K562 (cell line): ENCODE measurements at regions not wholly inside any gene's neighbourhood (a gene's known extent, or its start where the extent isn't known, plus 50 kb on each side); places are given as distances from the start of the nearest gene placed in this dataset.

Experiments used
- ATAC-seq: fragments of 200-7000 bp; cut with Tn5 transposase; 3 replicates; pipeline ENCODE4 v1.9.1; 2020; ENCODE audit warnings: moderate library complexity
- BruUV-seq: library from RNA; stranded (reverse); fragments of 400-500 nt; replicated peaks from 2 replicates; lab custom pipeline; 2021; lab: Mats Ljungman, UMichigan
- CTCF ChIA-PET: fragments of 300-600 bp; formaldehyde crosslinking; extraction: SDS; loops from one replicate; lab custom pipeline; 2021; ENCODE audit warnings: low intra/inter-chr PET ratio; lab: Yijun Ruan, JAX
- POLR2A ChIA-PET: fragments of 300-600, 350-650 bp; sonication (Branson Sonifier 250); formaldehyde crosslinking; extraction: SDS; loops from one replicate; lab custom pipeline; 2021; ENCODE audit warnings: antibody characterized with exemption, inconsistent platforms; lab: Yijun Ruan, JAX
- DNase-seq, 4 experiments: peaks; one replicate each; pipeline versions ENCODE4 v3.0.0 to v3.0.0-alpha.2; 2011 to 2018; ENCODE audit warnings: low spot score in 3 of 4, mixed read lengths in 3 of 4; ENCODE audit errors: extremely low read depth in 1 of 4
- FAIRE-seq: peaks from 2 replicates; lab custom pipeline; 2011; peaks lifted over from hg19 to GRCh38; lab: Jason Lieb, UNC
- H2AFZ ChIP-seq: 2 replicates; pipeline ENCODE4 v1.6.0; 2011; ENCODE audit warnings: low read depth, low read length, control low read depth, inconsistent platforms
- H3K27ac ChIP-seq: fragments of 200-600 bp; 3 replicates; pipeline ENCODE4 v1.8.0; 2011; ENCODE audit warnings: low read depth, mild to moderate bottlenecking, control low read depth, inconsistent platforms, low read length, moderate library complexity, mixed read lengths; ENCODE audit errors: extremely low read depth
- H3K27me3 ChIP-seq, 2 experiments: fragments of 300-600 bp in 1 of 2; 2 replicates in 1 of 2; 3 replicates in 1 of 2; pipeline versions ENCODE4 v1.6.0 to v1.8.0; 2011; ENCODE audit warnings: inconsistent platforms in 2 of 2, low read length in 2 of 2, mild to moderate bottlenecking in 1 of 2, mixed read lengths in 1 of 2, moderate library complexity in 1 of 2; ENCODE audit not compliant: control insufficient read depth in 2 of 2, insufficient read depth in 2 of 2
- H3K36me3 ChIP-seq: fragments of 300-600 bp; 3 replicates; pipeline ENCODE4 v1.8.0; 2011; ENCODE audit warnings: mild to moderate bottlenecking, low read length, inconsistent platforms; ENCODE audit not compliant: control insufficient read depth, insufficient read depth
- H3K4me1 ChIP-seq, 2 experiments: fragments of 200-600 bp in 1 of 2; replicated peaks in 1 of 2; 2 replicates in 1 of 2; 3 replicates in 1 of 2; pipeline versions ENCODE4 v1.5.1 to v1.8.0; 2011; ENCODE audit warnings: inconsistent platforms in 2 of 2, low read length in 2 of 2, mild to moderate bottlenecking in 1 of 2, mixed read lengths in 1 of 2, moderate library complexity in 1 of 2; ENCODE audit not compliant: control insufficient read depth in 2 of 2, insufficient read depth in 2 of 2
- H3K4me2 ChIP-seq: 2 replicates; pipeline ENCODE4 v1.6.1; 2011; ENCODE audit warnings: low read length, control low read depth, inconsistent platforms, mixed read lengths; ENCODE audit not compliant: insufficient read depth
- H3K4me3 ChIP-seq: fragments of 200-600 bp; sonication (generic), shearing (Covaris generic); 2 replicates; pipeline ENCODE4 v1.5.1; 2016; ENCODE audit warnings: control low read depth, inconsistent platforms
- H3K79me2 ChIP-seq: fragments of 200-600 bp; 3 replicates; pipeline ENCODE4 v1.8.0; 2011; ENCODE audit warnings: low read length, inconsistent platforms; ENCODE audit not compliant: control insufficient read depth, insufficient read depth
- H3K9ac ChIP-seq, 2 experiments: 2 replicates each; pipeline versions ENCODE4 v1.6.0 to v1.6.1; 2011; ENCODE audit warnings: low read depth in 2 of 2, low read length in 2 of 2, control low read depth in 1 of 2, inconsistent platforms in 1 of 2, mild to moderate bottlenecking in 1 of 2, mixed read lengths in 1 of 2; ENCODE audit not compliant: insufficient read depth in 1 of 2
- H3K9me1 ChIP-seq: one replicate; pipeline ENCODE4 v1.6.0; 2011; ENCODE audit warnings: inconsistent platforms, mild to moderate bottlenecking, low read length, moderate library complexity; ENCODE audit not compliant: control insufficient read depth, insufficient read depth
- H3K9me3 ChIP-seq: replicated peaks from 2 replicates; pipeline ENCODE4 v1.5.1; 2011; ENCODE audit warnings: low read depth, low read length, inconsistent platforms; ENCODE audit not compliant: control insufficient read depth, insufficient read depth
- H4K20me1 ChIP-seq: replicated peaks from 2 replicates; pipeline ENCODE4 v1.6.1; 2011; ENCODE audit warnings: low read length, inconsistent platforms, mixed read lengths; ENCODE audit not compliant: control insufficient read depth, insufficient read depth
- ATF6 ChIP-seq: sonication (generic); formaldehyde crosslinking; IDR thresholded peaks from 2 replicates; pipeline ENCODE4 v1.4.0; 2020; ENCODE audit warnings: mild to moderate bottlenecking, missing genetic modification reagents
- C11orf30 ChIP-seq: fragments of 450-650 bp; IDR thresholded peaks from 2 replicates; pipeline ENCODE4 v1.6.1; 2016; ENCODE audit warnings: low read depth, mild to moderate bottlenecking
- CXXC5 ChIP-seq: fragments of 250-450 bp; sonication (Bioruptor Pico); IDR thresholded peaks from 2 replicates; pipeline ENCODE4 v1.8.0; 2022; ENCODE audit warnings: inconsistent platforms, mild to moderate bottlenecking, moderate library complexity
- E2F8 ChIP-seq: fragments of 450-650 bp; IDR thresholded peaks from 2 replicates; pipeline ENCODE4 v1.7.1; 2018; ENCODE audit warnings: mild to moderate bottlenecking, low read depth; ENCODE audit not compliant: partially characterized antibody
- EGR1 ChIP-seq: fragments of 450-650 bp; conservative IDR thresholded peaks from 2 replicates; pipeline ENCODE4 v1.6.1; 2017; ENCODE audit warnings: mild to moderate bottlenecking
- FIP1L1 ChIP-seq: fragments of 200-400 bp; formaldehyde crosslinking; IDR thresholded peaks from 2 replicates; pipeline ENCODE4 v1.6.1; 2018; ENCODE audit warnings: mild to moderate bottlenecking, low read depth, low read length; ENCODE audit not compliant: poor library complexity, severe bottlenecking
- FUS ChIP-seq: fragments of 200-400 bp; formaldehyde crosslinking; optimal IDR thresholded peaks from 2 replicates; pipeline ENCODE3; 2017; ENCODE audit warnings: low read depth, low read length
- JUND ChIP-seq, 2 experiments: IDR thresholded peaks; 2 replicates in 1 of 2; 3 replicates in 1 of 2; pipeline ENCODE4 v1.6.1; 2011; ENCODE audit warnings: borderline replicate concordance in 2 of 2, low read depth in 2 of 2, low read length in 2 of 2, improper control_type of control experiment in 1 of 2, missing biosample characterization in 1 of 2, missing genetic modification characterization in 1 of 2, missing genetic modification reagents in 1 of 2
- RNF219 ChIP-seq: fragments of 250-450 bp; sonication (Bioruptor Pico); IDR thresholded peaks from 2 replicates; pipeline ENCODE4 v1.5.0; 2022; ENCODE audit warnings: mild to moderate bottlenecking
- TEAD2 ChIP-seq: fragments of 450-650 bp; IDR thresholded peaks from 2 replicates; pipeline ENCODE4 v1.6.1; 2016; ENCODE audit warnings: missing genetic modification characterization, control low read depth, missing compliant biosample characterization
- U2AF1 ChIP-seq: fragments of 200-400 bp; formaldehyde crosslinking; optimal IDR thresholded peaks from 2 replicates; pipeline ENCODE3; 2017; ENCODE audit warnings: mild to moderate bottlenecking, low read depth, low read length, moderate library complexity
- ZNF589 ChIP-seq: fragments of 200-800 bp; sonication (Bioruptor generic); IDR thresholded peaks from 2 replicates; pipeline ENCODE4 v1.6.1; 2016; ENCODE audit warnings: low read depth, missing genetic modification characterization, missing compliant biosample characterization
- ZNF780A ChIP-seq: fragments of 250-450 bp; sonication (Bioruptor Pico); IDR thresholded peaks from 2 replicates; pipeline ENCODE4 v1.5.0; 2021; ENCODE audit warnings: mild to moderate bottlenecking
- WGBS: fragments of 100-300 bp; shearing (Covaris generic); methylation state at CpG from one replicate; pipeline ENCODE4 v1.1.6; 2016; ENCODE audit warnings: low coverage, mixed read lengths; ENCODE audit not compliant: insufficient coverage; ENCODE audit errors: missing lambda C conversion rate; 5-methylcytosine and 5-hydroxymethylcytosine counted together
- in situ Hi-C: fragments of 300-500 bp; cut with MboI; formaldehyde crosslinking; loops from 4 replicates; pipeline ENCODE4 v1.15.0; 2018; ENCODE audit warnings: inconsistent platforms, mixed read lengths
- intact Hi-C: fragments of 100-400 bp; cut with micrococcal nuclease; formaldehyde crosslinking; loops from 2 replicates; pipeline ENCODE4 v1.14.2; 2022

GRCh38 chr2:63680455-63680854 lies 91.7 kb downstream of the MDH1 start (continued):
- no peak for TF ChIP-seq E2F8
- TF ChIP-seq RNF219 (CRISPR knock-in tag) = no peak
- TF ChIP-seq EGR1 = no peak
- TF ChIP-seq FUS = no peak

GRCh38 chr2:63681896-63682295 lies 93.1 kb downstream of the MDH1 start:
- intact Hi-C loops = no loop called here
- CTCF ChIA-PET = no interaction called here
- no peaks in the 10 kb centered on the region for H4K20me1 ChIP-seq
- H3K4me2 ChIP-seq = no peak overlapping the region
- H2AFZ ChIP-seq = no peak overlapping the region
- POLR2A ChIA-PET = interaction anchor here (0.6 kb wide), 1 partner anchor 663 kb away, joined by 4 read pairs; no protein-coding TSS in a partner anchor
- DNase-seq (no peak), ATAC-seq (no peak), FAIRE-seq (no peak)
- BruUV-seq = no TSS peak
- no peaks in the 10 kb centered on the region for H3K9me1 ChIP-seq
- peaks cover 0 to 7% of the 10 kb centered on the region in 2 experiments; a peak in 3 of 5 replicates for H3K27me3 ChIP-seq
- 0% methylated on average over 1 of the region's 1 CpG for WGBS
- H3K9ac ChIP-seq = no peak overlapping the region
- in situ Hi-C loops = no loop called here
- H3K27ac ChIP-seq = no peak overlapping the region
- H3K4me1 ChIP-seq = no peaks in the 10 kb centered on the region
- no peaks in the 10 kb centered on the region for H3K9me3 ChIP-seq
- no peaks in the 10 kb centered on the region for H3K79me2 ChIP-seq
- no peaks in the 10 kb centered on the region for H3K36me3 ChIP-seq
- no peak overlapping the region for H3K4me3 ChIP-seq
- TF ChIP-seq U2AF1 (no peak), TEAD2 (tag) (no peak), FIP1L1 (no peak), ATF6 (no peak), ZNF780A (CRISPR knock-in tag) (no peak), ZNF589 (CRISPR knock-in tag) (no peak), CXXC5 (CRISPR knock-in tag) (no peak), C11orf30 (no peak), JUND (IDR thresholded peaks at IDR 0.05; ENCODE audit: borderline replicate concordance, low read depth, low read length) (no peak), JUND (tag; IDR thresholded peaks at IDR 0.05; ENCODE audit: borderline replicate concordance, low read depth, low read length) (no peak)
